ENCODE measurements at regions not wholly inside any gene's neighbourhood (a gene's known extent, or its start where the extent isn't known, plus 50 kb on each side); places are given as distances from the start of the nearest gene placed in this dataset.

GRCh38 chr6:22708469-22708868 lies 139.1 kb downstream of the HDGFL1 start:
- H3K9me3 Mint-ChIP-seq (ENCODE audit: unreplicated experiment), result no peaks in the 10 kb centered on the region

GRCh38 chr6:22709803-22710202 lies 140.4 kb downstream of the HDGFL1 start:
- Mint-ChIP-seq H3K4me1 (ENCODE audit: unreplicated experiment) (peaks cover 5% of the 10 kb centered on the region), H3K27ac (ENCODE audit: unreplicated experiment) (no peak overlapping the region), H3K4me3 (ENCODE audit: unreplicated experiment) (no peak overlapping the region), H3K27me3 (ENCODE audit: unreplicated experiment) (no peaks in the 10 kb centered on the region), H3K36me3 (ENCODE audit: unreplicated experiment) (no peaks in the 10 kb centered on the region), H3K9me3 (ENCODE audit: unreplicated experiment) (no peaks in the 10 kb centered on the region)
- no peak for DNase-seq (ENCODE audit: extremely low spot score, unreplicated experiment)
- no peak for TF ChIP-seq CTCF (IDR thresholded peaks at IDR 0.05)

More at GRCh38 chr6:22708469-22708868, 139.1 kb downstream of the HDGFL1 start:
- Mint-ChIP-seq H3K4me3 (ENCODE audit: unreplicated experiment) (no peak overlapping the region), H3K4me1 (ENCODE audit: unreplicated experiment) (peaks cover 4% of the 10 kb centered on the region), H3K36me3 (ENCODE audit: unreplicated experiment) (no peaks in the 10 kb centered on the region), H3K27ac (ENCODE audit: unreplicated experiment) (no peak overlapping the region), H3K27me3 (ENCODE audit: unreplicated experiment) (no peaks in the 10 kb centered on the region)
- TF ChIP-seq CTCF (IDR thresholded peaks at IDR 0.05), result no peak
- no peak for DNase-seq (ENCODE audit: extremely low spot score, unreplicated experiment)

GRCh38 chr6:22716721-22717120 lies 147.4 kb downstream of the HDGFL1 start:
- no peak for DNase-seq (ENCODE audit: extremely low spot score, unreplicated experiment)
- H3K9me3 Mint-ChIP-seq (ENCODE audit: unreplicated experiment), result no peaks in the 10 kb centered on the region
- no peak for TF ChIP-seq CTCF (IDR thresholded peaks at IDR 0.05)
- no peaks in the 10 kb centered on the region for H3K36me3 Mint-ChIP-seq (ENCODE audit: unreplicated experiment)
- H3K27ac Mint-ChIP-seq (ENCODE audit: unreplicated experiment), result no peak overlapping the region
- H3K4me1 Mint-ChIP-seq (ENCODE audit: unreplicated experiment), result peaks cover 4% of the 10 kb centered on the region
- H3K4me3 Mint-ChIP-seq (ENCODE audit: unreplicated experiment), result no peak overlapping the region
- H3K27me3 Mint-ChIP-seq (ENCODE audit: unreplicated experiment), result no peaks in the 10 kb centered on the region

- Mint-ChIP-seq H3K4me1 (ENCODE audit: unreplicated experiment) (peaks cover 4% of the 10 kb centered on the region), H3K27ac (ENCODE audit: unreplicated experiment) (no peak overlapping the region), H3K36me3 (ENCODE audit: unreplicated experiment) (peaks cover 2% of the 10 kb centered on the region), H3K4me3 (ENCODE audit: unreplicated experiment) (no peak overlapping the region), H3K9me3 (ENCODE audit: unreplicated experiment) (peaks cover 2% of the 10 kb centered on the region), H3K27me3 (ENCODE audit: unreplicated experiment) (no peaks in the 10 kb centered on the region)
- DNase-seq (ENCODE audit: extremely low spot score, unreplicated experiment), result no peak
- TF ChIP-seq CTCF (IDR thresholded peaks at IDR 0.05), result no peak
Observed at GRCh38 chr6:22717915-22718314, 148.5 kb downstream of the HDGFL1 start.

DNA sequence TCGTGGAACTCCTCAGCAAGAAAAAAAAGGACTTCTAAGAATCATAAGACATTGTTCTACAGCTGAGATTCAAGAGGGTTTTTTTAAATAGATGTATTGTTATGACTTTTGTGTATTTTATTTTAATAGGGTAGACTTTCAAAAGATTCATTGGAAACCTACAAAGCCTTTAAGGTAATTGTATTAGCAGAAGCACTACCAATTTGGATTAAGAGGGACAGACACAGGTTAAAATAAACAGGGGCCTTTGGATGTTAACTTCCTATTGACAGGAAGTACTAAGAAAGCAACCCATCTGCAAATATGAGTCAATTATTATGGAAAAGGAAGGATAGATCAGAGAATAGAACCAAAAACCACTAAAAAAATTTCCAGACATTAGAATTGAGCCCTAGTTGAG lies 153.5 kb downstream of the HDGFL1 start:
- H3K4me3 Mint-ChIP-seq (ENCODE audit: unreplicated experiment), result no peak overlapping the region
- peaks cover 5% of the 10 kb centered on the region for H3K36me3 Mint-ChIP-seq (ENCODE audit: unreplicated experiment)
- H3K27ac Mint-ChIP-seq (ENCODE audit: unreplicated experiment), result no peak overlapping the region
- no peaks in the 10 kb centered on the region for H3K27me3 Mint-ChIP-seq (ENCODE audit: unreplicated experiment)
- peaks cover 5% of the 10 kb centered on the region for H3K4me1 Mint-ChIP-seq (ENCODE audit: unreplicated experiment)
- TF ChIP-seq CTCF (IDR thresholded peaks at IDR 0.05), result no peak
- DNase-seq (ENCODE audit: extremely low spot score, unreplicated experiment), result no peak
- peaks cover 14% of the 10 kb centered on the region for H3K9me3 Mint-ChIP-seq (ENCODE audit: unreplicated experiment)

Data from osteocyte (in vitro differentiated cells).